Lower leg skin (tissue), 3 donors: ENCODE measurements at regions not wholly inside any gene's neighbourhood (a gene's known extent, or its start where the extent isn't known, plus 50 kb on each side); places are given as distances from the start of the nearest gene placed in this dataset.

Source experiments
- CTCF ChIP-seq, 3 donors: fragments of 450-650 bp; IDR thresholded peaks; one replicate each; pipeline ENCODE4 v1.5.1; 2016; ENCODE audit warnings: antibody characterized with exemption in 3 of 3, mild to moderate bottlenecking in 3 of 3, moderate library complexity in 2 of 3
- POLR2A ChIP-seq, 2 donors: fragments of 450-650 bp; IDR thresholded peaks; one replicate each; pipeline ENCODE4 v1.6.1; 2016 to 2017; ENCODE audit warnings: antibody characterized with exemption in 2 of 2, mild to moderate bottlenecking in 1 of 2, moderate library complexity in 1 of 2

- TF ChIP-seq CTCF (IDR thresholded peaks at IDR 0.05): no peak
- no peak for TF ChIP-seq POLR2A (IDR thresholded peaks at IDR 0.05)
These were observed 1048.6 kb downstream of the PCDH7 start for GRCh38 chr4:31768756-31769155.
